NCI-H2227 (cell line): ENCODE measurements at regions not wholly inside any gene's neighbourhood (a gene's known extent, or its start where the extent isn't known, plus 50 kb on each side); places are given as distances from the start of the nearest gene placed in this dataset.

ENCODE experiments used
- DNase-seq: peaks from one replicate; lab custom pipeline; 2025; ENCODE audit not compliant: unreplicated experiment; lab: John Stamatoyannopoulos, UW

DNA sequence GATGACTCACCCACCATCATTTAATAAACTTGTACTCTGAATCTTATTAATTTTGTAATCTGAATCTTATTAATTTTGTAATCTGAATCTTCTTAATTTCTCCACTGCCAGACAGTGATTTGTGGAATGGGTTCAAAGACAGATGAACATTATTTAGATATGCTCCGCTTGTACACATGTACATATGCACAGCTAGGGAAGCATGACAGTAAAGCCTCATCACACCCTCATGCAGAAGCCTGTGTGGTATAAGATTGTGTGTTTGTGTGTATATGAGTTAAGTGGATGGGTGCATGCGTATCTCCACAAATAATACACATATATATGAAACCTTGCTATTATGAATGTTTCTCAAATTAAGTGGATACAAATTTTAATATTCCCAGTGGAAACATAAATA, 318.5 kb upstream of the SFRP2 start:
- no peak for DNase-seq

DNA sequence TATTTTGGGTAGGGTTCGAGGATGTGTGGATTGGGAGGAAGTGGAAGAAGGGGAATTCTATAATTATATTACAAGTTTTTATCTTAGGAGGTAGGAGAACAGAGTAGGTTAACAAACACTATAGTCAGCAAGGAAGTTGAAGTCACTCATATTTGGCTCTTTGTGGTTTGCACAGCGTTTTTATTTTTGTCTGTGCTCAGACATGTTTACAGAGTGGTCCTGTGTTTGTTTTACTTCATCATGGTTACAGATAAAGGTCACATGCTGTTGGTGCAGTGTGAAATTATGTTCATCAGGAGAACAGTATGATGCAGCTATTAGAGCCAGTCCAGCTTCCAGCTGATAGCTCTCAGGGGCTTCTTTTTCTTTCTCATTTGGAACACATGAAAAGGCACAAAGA, 299.9 kb upstream of the SFRP2 start:
- DNase-seq: no peak

DNA sequence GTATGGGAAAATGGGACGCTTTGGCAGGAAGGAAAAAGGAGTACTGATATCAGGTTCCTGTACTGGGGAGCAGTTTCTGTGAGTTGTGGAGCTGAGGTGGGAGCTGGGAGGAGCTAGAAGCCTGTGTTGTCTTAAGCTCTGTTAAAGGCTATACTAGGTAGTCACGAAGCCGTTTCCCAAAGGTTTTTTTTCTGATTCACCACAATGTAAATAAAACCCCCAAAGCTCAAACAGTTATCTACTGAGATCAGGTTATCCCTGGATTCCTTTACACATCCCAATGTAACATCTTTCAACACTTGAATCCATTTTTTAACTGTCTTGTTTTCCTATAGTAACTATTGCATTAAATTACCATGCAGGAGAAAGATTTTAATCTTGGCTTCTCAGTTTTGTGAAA, 297.4 kb upstream of the SFRP2 start:
- no peak for DNase-seq

DNA sequence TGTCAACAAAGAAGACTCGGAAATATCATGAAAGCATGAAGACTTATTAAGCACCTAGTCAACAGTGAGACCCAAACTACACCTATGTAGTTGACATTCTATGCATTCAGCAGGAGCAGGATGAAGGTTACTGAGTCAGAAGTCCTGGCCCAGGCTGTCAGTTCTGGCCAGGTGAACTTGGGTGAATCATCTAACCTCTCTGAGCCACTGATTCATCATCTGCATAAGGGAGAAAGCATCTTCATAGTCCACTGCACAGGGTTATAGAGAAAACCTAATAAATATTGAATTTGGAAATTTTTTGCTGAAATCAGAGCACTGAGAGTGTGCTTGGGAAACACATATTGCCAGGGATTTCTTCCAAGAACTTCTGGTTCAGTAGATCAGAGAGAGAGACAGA, 296.0 kb upstream of the SFRP2 start:
- no peak for DNase-seq

DNA sequence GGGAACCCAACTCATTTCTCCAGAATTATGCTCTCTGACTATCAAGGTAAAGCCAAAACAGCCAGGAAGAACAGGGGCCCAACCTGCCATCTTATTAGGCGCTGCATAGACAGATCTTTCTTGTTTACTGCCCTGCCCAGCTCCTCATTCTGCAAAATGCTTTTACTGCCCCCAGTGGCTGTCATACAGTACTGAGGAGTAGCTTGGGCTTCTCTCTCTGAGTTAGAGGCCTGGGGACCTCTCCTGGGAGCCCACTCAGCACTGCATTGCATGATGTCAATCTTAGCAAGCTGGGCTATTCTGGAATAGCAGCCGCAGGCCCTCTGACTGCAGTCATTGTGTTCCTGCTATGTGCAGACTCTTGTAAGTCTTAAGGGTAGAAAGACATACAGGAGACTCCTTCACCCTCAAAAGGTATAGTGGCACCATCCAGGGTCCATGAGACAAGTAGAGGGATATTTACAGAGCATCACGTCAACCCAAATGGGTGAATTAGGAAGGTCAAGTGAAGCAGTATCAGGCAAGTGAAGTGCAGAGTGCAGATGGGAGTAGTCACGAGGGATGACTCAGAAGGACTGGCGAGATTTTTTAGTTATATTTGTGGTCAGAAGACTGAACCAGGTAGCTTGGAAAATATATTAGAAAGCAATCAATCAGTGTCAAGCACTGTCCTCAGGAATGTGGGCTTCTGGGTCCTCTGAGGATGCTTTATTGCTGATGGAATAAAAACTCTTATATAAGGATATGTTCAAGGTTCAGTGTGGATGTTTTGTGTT, 294.1 kb upstream of the SFRP2 start:
- DNase-seq: peak; percentile 12

DNA sequence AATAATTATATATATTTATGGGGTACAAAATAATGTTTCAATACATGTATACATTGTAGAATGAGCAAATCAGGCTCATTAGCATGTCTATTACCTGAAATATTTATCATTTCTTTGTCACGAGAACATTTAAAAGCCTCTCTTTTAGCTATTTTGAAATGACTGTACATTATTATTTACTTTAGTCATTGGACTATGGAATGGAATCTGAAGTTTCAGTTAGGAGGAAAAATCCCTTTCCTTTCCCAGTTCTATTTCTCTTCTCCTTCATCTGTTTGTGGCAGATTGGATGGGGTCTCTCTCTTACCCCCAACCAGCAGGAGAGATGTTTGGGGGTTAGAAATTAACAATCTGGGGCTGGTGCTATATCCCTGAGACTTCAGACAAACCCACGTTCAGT, 292.5 kb upstream of the SFRP2 start:
- DNase-seq: no peak

DNA sequence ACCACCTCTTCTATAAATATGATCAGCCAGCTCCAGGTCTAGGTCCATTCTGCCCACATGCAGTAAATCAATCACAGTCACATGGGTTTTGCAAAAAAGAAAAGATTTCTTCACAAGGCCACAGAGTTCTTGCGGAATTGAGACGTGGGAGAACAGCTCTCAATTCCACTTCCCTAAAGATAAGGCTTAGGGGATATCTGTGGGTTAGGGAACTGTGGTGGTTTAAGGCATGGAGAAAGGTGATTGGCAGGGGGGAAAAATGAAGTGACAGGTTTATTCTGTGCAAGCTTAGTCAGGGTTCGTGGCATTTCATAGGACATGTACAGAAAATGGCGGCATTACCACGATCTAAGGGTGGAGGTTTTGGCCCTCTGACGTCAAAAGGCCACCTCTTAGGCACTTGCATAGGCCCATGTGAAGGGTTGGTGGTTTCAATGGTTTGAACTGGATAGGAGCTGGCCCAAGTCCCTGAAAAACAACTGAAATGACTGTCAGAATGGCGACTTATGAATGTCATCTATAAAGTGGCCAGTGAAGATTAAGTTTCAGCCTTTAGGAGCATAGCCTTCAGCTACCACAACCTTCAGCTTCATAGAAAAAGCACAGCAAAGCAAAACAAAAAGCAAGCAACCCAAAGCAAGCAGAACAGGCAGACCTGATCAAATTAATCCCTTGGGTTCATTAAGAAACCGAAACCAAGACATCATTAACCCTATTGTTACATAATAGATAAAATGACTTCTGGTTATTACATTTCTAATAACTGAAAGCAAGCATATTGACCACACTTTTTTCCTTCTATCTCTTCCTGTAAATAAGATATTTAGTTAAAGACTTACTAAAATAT, 289.8 kb upstream of the SFRP2 start:
- no peak for DNase-seq

DNA sequence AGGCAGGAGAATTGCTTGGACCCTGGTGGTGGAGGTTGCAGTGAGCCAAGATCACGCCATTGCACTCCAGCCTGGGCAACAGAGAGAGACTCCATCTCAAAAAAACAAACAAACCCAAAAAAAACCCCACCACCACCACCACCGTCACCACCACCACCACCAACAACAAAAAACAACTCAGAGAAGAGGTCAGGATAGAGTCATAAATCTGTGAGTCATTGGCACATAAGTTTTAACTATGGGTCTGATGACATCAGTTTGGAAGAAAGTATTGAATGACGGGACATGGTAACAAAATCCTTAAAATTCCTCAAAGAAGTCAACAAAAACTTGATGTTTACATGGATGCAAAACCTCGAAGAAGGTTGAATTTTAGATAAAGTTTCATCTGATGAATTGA, 288.0 kb upstream of the SFRP2 start:
- DNase-seq: no peak

DNA sequence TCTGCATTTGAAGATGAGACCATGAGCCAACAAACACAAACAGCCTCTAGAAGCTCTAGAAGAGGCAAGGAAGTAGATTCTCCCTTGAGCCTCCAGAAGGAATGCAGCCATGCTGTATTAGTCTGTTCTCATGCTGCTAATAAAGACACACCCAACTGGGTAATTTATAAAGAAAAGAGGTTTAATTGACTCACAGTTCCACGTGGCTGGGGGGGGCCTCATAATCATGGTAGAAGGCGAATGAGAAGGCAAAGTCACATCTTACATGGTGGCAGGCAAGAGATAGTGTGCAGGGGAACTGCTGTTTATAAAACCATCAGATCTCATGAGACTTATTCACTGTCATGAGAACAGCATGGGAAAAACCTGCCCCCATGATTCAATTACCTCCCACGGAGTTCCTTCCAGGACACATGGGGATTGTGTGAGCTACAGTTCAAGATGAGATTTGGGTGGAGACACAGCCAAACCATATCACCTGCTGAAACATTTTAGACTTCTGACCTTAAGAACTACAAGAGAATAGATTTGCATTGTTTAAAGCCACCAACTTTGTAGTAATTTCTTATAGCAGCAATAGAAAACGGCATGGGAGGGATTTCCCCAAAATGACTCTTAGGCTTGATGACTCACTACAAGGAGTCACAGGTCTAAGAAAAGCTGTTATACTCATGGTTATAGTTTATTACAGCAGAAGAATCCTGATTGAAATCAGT, 284.4 kb upstream of the SFRP2 start:
- DNase-seq: no peak

DNA sequence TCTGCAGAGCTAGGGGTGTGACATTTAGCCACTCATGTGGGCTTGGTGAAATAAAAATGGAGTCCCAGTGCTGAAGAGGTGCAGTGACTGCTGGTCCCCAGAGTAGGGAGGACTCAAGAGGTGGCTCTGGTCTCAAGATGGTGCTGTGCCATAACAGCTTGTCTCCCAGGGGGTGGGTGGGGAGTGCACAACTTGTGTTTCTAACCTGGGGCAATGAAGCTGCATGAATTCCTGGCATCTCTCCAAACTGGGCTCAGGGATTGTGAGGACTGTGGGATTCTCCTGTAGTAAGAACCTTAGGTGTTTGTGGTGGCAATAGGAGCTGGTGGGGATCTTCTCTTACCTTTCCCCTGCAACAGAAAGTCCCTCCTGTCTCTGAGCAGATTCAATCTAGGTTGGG, 278.9 kb upstream of the SFRP2 start:
- DNase-seq: no peak

DNA sequence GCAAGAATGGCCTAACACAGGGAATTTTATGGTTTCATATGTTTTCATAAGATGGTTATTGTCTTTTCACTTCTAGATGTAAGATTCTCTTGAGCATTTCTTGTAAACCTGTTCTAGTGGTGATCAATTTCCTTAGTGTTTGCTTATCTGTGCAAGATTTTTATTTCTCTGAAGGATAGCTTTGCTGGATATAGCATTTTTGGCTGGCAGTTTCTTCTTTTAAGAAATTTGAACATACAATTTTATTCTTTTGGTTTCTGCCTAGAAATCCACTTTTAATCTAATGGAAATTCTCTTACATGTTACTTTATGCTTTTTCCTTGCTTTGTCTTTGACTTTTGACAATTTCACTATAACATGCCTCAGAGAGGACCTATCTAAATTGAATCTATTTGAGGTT, 276.5 kb upstream of the SFRP2 start:
- no peak for DNase-seq

DNA sequence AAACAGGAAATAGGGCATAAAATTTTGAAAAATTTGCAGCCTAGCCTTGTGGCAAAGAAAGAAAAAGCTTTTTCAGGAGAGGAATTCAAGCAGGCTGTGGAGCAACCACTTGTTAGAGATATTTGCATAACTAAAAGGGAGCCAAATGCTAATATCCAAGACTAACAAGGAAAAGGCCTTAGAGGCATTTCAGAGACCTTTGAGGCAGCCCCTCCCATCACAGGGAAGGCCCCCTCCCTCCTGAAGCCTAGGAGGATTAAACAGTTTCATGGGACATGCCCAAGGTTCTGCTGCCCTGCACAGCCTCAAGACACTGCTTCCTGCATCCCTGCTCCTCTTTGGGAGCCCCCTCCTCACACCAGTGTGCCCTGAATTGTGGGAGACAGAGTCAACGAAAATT, 275.4 kb upstream of the SFRP2 start:
- no peak for DNase-seq

DNA sequence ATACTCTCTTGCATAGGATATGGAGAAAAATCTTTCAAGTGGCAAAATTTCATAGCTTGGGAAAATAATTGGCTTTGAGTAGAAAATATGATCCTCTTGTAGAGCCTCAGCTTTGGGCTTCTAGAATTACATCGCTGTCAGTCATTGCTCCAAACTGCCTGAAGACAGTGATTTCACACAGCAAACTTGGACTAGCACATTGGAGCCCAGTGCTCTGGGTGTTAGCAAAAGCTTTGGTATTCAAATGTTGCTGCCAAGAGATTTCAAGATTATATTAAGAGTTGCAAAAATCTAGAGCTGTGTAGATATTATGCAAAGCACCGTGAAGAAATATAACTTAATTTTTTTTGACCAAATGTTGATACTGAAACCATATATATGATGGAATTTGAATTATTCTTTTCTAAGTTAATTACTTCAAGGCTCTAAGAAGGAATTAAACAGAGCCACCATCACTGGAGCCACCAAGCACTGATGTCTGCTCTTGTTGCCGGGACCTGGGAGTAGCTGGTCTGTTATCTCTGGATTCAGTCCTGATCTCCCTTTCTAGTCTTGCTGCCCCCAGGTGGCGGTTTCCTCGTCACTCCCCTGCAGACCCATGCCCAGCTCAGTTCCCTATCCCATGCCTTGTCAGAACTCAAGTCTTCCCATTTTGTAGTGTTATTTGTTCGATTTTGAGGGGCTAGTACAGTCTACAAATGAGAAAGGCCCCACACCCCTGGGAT, 260.7 kb upstream of the SFRP2 start:
- DNase-seq: no peak

DNA sequence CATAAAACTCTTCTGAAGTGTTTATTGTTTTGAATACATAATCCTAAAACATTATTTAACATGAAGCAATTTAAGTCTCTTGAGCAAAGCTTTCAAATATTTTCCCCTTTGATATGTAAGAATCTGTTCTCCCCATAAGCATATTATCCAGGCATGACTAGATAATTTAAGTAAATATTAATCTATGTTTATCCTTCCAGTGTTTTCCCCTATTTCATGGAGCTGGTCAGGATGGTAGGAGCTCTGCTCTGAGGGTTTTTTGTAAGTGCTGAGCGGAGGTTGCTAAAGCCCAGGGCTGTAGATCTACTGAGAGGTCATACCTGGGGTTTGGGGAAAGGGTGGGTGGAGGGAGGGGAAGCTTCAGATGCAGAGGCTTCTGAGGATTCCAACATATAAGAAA, 258.9 kb upstream of the SFRP2 start:
- DNase-seq: no peak

DNA sequence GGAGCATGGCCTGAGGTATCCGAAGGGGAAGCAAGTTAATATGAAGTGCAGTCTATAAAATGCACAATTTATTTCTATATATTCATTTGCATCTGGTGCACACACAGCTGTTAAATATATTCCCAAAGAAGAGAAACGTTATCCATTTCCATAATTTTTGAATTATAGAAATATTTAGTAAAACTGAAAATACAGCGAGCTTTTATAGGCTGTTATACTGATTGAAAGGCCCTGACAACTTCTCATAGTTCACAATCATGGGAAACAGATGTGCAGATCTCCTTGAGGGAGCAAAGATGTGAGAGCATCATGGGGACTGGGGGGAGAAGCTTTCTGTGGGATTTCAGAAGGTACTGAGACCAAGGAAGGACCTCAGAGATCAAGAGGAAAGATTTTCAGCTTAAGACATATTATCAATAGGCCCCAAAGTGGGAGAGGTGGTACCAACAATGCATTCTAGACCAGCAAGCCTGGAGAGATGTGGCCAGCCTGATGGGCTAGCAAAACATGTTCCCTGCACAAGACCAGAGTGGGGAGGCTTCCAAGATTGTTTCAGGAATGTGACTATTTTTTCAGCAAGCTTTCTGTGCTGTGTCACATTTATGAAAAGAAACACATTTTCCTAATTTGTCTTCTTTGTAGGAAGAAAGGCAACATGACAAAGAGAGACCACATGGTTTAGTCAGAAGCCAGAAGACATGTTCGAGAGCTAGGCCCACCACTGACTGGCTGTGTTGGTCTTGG, 256.0 kb upstream of the SFRP2 start:
- DNase-seq: no peak

DNA sequence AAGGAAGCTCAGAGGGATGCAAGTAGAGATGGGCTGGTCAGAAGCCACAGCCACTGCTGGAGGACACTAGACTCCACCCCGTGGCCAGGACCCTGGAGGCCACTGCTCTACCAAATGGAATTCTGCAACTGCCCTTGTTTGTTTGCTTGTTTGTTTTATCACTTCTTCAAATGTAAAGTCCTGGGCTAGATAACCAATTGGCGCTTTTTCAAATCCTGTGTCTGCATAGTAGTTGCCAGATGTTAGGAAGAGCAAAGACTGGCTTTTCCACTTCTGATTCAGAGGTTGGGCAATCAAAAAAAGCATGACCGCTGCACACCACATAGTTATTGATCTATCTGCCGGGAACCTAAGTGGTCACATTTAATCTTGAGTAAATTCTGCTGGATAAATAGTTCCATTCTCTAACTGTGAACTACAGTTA, 255.2 kb upstream of the SFRP2 start:
- no peak for DNase-seq

DNA sequence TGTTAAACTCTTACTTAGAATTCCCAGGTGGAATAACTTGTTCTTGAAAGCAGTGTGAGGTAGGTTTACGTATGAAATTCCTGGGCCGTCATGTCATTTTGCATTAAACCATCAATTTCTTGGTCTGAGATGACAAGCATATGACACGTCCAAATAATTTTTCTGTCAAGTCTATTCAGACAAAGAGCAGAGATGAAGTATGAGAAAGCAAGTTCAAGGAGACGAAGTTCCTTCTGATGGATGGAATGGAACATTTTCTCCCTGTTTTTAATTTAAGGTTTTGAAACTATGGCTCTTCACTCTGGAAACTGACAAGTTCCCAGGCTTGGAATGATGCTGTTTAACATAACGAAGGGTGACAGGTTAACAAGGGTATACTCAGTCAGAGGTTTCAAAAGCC, 252.8 kb upstream of the SFRP2 start:
- DNase-seq: no peak

DNA sequence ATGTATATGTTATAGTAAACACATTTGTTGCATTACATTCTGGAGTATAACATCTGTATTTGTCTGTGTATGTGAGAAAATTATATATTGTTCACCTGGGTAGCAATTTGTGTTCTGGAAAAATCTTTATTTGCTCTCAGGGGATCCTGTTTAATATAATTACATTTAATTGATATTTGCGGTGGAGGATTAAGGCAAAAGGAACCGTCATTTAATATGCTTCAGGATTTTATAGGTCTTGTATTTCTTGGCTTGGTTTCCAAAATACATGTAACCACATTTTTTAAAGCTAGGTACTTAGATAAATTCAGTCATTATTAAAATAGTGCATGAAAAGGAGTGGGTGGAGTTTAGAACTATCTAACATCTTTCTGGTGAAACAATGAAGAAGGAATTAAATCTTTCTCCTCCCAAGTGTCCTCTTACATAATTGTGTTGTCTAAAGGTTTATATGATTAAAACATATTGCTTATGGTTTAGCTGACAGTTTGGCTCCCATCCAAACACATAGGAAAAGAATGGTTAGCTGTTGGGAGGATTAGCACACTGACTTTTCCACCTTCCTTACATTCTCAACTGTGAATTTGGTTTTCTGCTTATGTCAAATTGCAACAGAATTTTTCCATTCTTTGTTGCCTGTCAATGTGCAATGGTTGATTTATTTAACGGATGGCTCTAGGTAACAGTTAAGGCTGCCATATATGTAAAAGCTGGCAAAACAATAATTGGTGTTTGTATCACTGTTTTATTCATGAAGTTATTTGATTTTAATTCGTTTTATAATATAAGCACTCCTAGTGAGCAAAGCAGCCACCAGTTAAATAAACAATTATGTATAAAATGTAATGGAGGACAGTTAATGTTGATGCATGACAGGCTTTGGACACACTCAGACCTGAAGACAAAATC, 250.8 kb upstream of the SFRP2 start:
- DNase-seq: no peak

DNA sequence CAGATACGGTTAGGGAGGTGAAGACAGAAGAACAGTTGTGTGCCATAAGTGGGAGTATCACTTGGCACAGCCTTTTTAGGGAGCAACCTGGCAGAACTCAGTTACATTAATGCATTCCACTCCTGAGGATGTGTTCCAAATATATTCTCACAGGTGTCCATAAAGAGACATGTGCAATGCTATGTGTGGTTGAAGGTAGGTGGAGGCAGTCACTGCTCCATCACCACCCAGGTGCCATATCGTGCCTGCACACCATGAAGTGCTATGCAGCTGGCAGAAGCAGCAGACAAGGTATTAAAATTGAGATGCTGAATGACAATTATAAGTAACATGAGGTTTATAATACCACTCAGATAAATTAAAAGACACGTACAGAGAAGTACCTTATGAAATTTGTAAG, 248.0 kb upstream of the SFRP2 start:
- no peak for DNase-seq

DNA sequence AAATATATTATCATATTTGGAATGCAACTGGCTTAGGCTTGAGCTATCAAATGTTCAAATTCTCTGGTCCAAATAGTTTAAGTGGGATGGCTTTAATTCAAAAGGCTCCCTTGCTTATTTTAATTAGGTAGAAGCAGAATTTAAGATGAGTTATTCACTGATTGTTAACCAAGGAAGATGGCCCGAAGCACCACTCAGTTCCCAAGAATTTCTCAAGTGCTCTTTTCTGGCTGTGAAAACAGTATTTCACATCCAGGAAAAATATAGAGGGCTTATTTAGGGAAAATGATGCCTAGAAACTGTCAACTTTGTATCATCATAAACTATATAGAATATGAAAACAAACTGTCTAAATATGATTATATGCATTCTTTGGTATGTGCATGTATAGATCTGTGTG, 246.5 kb upstream of the SFRP2 start:
- DNase-seq: no peak
